ENCODE measurements at regions not wholly inside any gene's neighbourhood (a gene's known extent, or its start where the extent isn't known, plus 50 kb on each side); places are given as distances from the start of the nearest gene placed in this dataset.

DNA sequence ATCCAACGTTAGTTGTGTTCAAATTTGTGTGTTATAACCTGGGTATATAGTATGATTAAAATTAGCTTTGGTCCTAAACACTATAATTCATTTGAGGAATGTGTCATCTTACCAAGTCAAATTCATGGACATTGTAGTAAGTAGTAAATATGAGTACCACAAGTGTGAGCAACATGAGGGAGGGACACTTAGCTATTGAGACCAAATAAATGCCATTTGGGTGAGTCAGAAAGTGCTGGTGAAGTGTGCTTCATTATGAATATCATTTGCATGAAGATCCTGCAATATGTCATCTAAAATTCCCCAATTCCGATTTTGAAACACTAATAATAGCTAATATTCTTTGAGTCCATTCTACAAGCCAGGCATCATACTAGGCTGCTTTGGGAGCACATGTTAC lies 336.7 kb upstream of the KIF2A start:
- TF ChIP-seq, protein P1, sequence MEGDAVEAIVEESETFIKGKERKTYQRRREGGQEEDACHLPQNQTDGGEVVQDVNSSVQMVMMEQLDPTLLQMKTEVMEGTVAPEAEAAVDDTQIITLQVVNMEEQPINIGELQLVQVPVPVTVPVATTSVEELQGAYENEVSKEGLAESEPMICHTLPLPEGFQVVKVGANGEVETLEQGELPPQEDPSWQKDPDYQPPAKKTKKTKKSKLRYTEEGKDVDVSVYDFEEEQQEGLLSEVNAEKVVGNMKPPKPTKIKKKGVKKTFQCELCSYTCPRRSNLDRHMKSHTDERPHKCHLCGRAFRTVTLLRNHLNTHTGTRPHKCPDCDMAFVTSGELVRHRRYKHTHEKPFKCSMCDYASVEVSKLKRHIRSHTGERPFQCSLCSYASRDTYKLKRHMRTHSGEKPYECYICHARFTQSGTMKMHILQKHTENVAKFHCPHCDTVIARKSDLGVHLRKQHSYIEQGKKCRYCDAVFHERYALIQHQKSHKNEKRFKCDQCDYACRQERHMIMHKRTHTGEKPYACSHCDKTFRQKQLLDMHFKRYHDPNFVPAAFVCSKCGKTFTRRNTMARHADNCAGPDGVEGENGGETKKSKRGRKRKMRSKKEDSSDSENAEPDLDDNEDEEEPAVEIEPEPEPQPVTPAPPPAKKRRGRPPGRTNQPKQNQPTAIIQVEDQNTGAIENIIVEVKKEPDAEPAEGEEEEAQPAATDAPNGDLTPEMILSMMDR (IDR thresholded peaks at IDR 0.05; ENCODE audit: extremely low read depth in 1 of 2, insufficient read depth in 1 of 2, low read depth in 1 of 2, low read length in 2 of 2) = no peak
- TF ChIP-seq JUN (IDR thresholded peaks at IDR 0.05; ENCODE audit: borderline replicate concordance, insufficient read depth, insufficient read length, low read depth) = no peak
- no peak for TF ChIP-seq POLR2A (IDR thresholded peaks at IDR 0.05; ENCODE audit: low read depth, low read length)
- TF ChIP-seq MYC (IDR thresholded peaks at IDR 0.05; ENCODE audit: low read depth, low read length) = no peak
- no peak for TF ChIP-seq EZH2 (IDR thresholded peaks at IDR 0.05; ENCODE audit: borderline replicate concordance, low read depth, low read length, severe bottlenecking)
